CD4-positive, alpha-beta T cell treated with Interleukin-17A for 4 hours (primary cell): ENCODE measurements at regions not wholly inside any gene's neighbourhood (a gene's known extent, or its start where the extent isn't known, plus 50 kb on each side); places are given as distances from the start of the nearest gene placed in this dataset.
"Not testable (repeated sequence)": the region's sequence is repeated elsewhere in the genome, so short reads cannot be mapped to it uniquely, and the experiment has no call there.

Source experiments
- DNase-seq: peaks from one replicate; pipeline ENCODE4 v3.0.0-alpha.2; 2020; ENCODE audit warnings: mixed read lengths

DNA sequence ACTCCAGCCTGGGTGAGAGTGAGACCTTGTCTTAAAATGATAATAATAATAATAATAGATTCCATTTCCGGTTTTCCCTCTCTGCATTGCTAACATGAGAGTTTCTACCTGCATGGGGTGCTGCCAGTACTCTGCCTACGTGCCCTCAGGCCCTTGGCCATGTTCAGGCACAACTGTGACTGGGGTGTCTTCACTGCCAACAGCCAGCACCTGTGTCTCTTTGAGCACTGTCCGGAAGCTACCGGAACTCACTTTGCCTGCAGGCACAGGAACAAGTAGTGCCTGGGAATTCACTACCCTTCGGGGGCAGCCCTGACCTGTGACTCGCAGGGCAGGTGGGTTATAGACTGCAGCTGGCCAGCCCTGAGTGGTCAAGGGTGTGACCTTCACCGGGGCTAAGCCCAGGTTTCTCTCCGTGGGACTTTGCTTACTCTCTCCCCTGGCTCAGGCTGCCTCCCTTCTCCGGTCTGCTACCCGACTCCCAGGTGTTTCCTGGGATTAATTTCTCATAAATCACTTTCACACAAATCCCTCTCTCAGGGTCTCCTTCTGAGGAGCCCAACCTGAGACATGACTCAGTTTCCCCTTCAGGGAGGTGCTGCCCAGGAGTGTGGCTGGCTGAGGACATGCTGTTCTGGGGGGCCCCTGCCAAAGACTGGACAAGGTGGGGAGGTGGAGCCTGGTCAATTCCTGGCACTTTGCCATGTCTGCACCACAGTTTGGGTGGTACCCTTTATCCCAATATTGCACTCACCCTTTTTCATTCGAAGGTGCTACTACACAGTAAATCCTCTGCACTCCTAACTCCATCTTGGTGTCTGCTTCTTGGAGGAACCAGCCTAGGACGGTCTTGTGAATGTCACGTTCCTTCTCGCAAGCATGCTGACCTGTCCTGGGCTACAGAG, 79.5 kb upstream of the RALGAPA2 start:
- no peak for DNase-seq

- no peak for DNase-seq
Observed at GRCh38 chr20:20788308-20788707, 75.9 kb upstream of the RALGAPA2 start.

DNA sequence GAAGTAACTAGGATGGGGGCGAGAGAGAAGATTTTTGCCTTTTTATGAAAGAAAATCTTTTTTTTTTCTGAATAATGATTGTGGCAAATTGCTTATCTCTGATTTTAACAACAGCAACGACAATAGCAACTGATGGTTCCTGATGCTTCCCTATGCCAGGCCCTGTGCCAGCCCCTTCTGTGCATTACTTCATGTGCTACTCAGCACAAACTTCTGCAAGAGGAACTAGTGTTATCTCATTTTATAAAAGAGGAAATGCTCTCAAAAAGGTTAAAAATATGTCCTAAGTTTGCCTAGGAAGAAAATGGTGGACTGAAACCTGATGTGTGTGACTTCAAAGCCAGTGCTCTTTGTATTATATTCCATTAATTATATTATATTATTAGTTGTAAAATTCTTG, 74.0 kb upstream of the RALGAPA2 start:
- DNase-seq, result no peak

DNA sequence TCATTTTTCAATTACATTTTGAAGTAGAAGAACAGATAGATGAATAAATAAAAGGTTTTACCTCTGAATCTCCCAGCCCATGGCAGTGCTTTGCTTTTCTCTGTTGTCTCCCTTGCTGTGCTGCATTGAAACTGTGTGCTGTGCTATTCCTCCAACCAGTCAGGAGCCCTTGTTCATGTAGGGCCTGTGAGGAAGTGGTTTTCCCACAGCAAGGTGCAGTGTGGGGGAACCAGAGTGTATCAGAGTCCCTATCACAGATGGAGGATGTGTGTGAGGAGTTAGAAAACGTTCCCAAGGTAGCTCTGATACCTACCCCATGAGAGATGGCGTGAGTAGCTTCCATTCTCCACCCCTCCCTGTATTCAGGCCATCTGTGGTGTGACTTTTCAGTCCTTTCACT, 72.8 kb upstream of the RALGAPA2 start:
- no peak for DNase-seq

- DNase-seq, result not testable (repeated sequence)
Observed at GRCh38 chr20:20784450-20784849, 72.0 kb upstream of the RALGAPA2 start.

- DNase-seq, result no peak
Observed at GRCh38 chr20:20783450-20783849, 71.0 kb upstream of the RALGAPA2 start.

DNA sequence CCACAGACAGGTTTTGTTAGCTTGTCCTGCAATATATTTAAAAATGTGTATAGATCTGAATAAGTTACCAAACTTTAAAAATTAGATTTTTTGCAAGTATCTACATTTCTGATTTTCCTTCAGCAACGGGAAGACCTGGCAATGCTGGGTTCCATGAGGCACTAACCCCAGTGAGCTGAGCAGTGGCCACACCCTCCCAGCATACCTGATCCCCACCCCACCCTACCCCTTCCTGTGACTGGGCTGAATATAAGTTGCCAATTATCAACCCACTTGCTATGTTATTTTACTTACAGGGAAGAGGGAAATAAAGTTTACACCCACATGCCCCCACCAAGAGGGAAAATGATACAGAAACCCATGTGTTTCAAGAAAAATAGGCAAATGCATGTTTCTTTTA, 70.3 kb upstream of the RALGAPA2 start:
- no peak for DNase-seq

DNA sequence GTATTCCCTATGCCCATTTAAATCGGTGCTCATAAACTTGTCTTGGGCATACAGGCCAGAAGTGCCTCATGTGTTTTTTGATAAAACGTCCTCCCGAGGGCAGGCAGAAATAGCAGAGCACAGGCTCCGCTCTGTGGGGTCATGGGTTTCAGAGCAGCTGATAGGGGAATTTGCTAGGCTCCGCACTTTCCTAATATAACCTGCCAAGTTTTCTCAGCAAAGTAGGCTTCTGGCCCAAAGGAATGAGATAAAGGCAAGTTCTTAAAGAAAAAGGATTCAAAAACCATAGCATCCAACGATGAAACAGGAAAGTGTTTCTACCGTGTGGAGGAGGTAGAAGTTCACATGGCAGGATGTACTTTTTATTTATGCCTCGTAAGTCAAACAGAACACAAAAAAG, 69.8 kb upstream of the RALGAPA2 start:
- no peak for DNase-seq

GRCh38 chr20:20781029-20781428, 68.6 kb upstream of the RALGAPA2 start:
- no peak for DNase-seq

- no peak for DNase-seq
Observed at GRCh38 chr20:20780127-20780824, 67.8 kb upstream of the RALGAPA2 start.

GRCh38 chr20:20778676-20779075, 66.2 kb upstream of the RALGAPA2 start:
- DNase-seq, result no peak

- DNase-seq, result no peak
Observed at GRCh38 chr20:20772497-20773085, 60.1 kb upstream of the RALGAPA2 start.

DNA sequence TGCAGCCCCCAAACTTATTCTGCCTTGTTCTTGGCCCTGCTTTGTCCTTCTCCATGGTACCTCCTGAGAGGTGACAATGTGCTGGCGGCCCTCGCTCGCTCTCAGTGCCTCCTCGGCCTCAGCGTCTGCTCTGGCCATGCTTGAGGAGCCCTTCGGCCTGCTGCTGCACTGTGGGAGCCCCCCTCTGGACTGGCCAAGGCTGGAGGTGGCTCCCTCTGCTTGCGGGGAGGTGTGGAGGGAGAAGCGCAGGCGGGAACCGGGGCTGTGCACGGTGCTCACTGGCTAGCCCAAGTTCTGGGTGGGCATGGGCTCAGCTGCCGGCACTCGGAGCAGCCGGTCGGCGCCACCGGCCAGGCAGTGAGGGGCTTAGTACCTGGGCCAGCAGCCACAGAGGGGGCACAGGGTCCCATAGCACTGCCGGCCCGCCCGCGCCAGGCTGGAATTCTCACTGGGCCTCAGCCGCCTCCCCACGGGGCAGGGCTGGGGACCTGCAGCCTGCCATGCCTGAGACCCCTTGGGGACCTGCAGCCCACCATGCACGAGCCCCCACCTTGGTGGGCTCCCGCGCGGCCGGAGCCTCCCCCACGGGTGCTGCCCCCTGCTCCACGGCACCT, 55.9 kb upstream of the RALGAPA2 start:
- no peak for DNase-seq

GRCh38 chr20:20765696-20766365, 53.4 kb upstream of the RALGAPA2 start:
- DNase-seq, result no peak

DNA sequence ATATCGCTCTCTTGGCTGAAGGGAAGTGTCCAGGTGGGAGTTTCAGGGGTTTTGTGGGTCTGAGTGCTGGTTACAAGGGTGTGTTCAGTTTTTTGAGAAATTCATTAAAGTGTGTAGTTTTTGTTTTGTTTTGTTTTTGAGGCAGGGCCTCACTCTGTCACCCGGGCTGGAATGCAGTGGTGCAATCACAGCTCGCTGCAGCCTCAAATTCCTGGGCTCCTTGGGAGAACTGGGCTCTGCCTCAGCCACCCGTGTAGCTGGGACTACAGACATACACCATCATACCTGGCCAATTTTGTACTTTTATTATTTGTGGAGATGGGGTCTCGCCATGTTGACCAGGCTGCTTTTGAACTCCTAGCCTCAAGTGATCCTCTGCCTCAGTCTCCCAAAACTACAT, 51.2 kb upstream of the RALGAPA2 start:
- no peak for DNase-seq
